Panc1 (cell line): ENCODE measurements at regions not wholly inside any gene's neighbourhood (a gene's known extent, or its start where the extent isn't known, plus 50 kb on each side); places are given as distances from the start of the nearest gene placed in this dataset.
A peak's percentile ranks its signal among the peaks of the same experiment; 100 is the strongest.

Source experiments
- ATAC-seq: fragments of 200-7000 bp; cut with Tn5 transposase; 2 replicates; pipeline ENCODE4 v1.9.1; 2020; ENCODE audit warnings: mild to moderate bottlenecking, moderate library complexity
- BruUV-seq: library from RNA; stranded (reverse); fragments of 400-500 nt; replicated peaks from 2 replicates; lab custom pipeline; 2021; lab: Mats Ljungman, UMichigan
- CTCF ChIA-PET: fragments of 300-600 bp; sonication (Branson Sonifier 250); formaldehyde crosslinking; loops from one replicate; lab custom pipeline; 2022; ENCODE audit warnings: antibody characterized with exemption; lab: Charles Lee
- POLR2A ChIA-PET: fragments of 300-600 bp; sonication (Branson Sonifier 250); formaldehyde crosslinking; loops from one replicate; lab custom pipeline; 2022; ENCODE audit warnings: antibody characterized with exemption; lab: Charles Lee
- DNase-seq: peaks from one replicate; pipeline ENCODE4 v3.0.0-alpha.2; 2010; ENCODE audit warnings: low read depth, low spot score
- H3K27ac ChIP-seq: 2 replicates; pipeline ENCODE4 v1.5.1; 2011; ENCODE audit warnings: mild to moderate bottlenecking, low read length, inconsistent platforms
- H3K27me3 ChIP-seq: fragments of 200-500 bp; sonication (Bioruptor generic); 2 replicates; pipeline ENCODE4 v1.6.0; 2014; ENCODE audit warnings: low read length, inconsistent platforms; ENCODE audit not compliant: control insufficient read depth, insufficient read depth
- H3K36me3 ChIP-seq: fragments of 200-500 bp; sonication (Bioruptor generic); 2 replicates; pipeline ENCODE4 v1.5.1; 2014; ENCODE audit warnings: inconsistent platforms, mild to moderate bottlenecking, low read length, moderate library complexity; ENCODE audit not compliant: control insufficient read depth, insufficient read depth
- H3K4me1 ChIP-seq: 2 replicates; pipeline ENCODE4 v1.5.1; 2011; ENCODE audit warnings: inconsistent platforms, mild to moderate bottlenecking, low read length, moderate library complexity; ENCODE audit not compliant: control insufficient read depth, insufficient read depth
- H3K4me3 ChIP-seq, 2 experiments: 2 replicates each; pipeline ENCODE4 v1.5.1; 2011 to 2012; ENCODE audit warnings: low read depth in 2 of 2, low read length in 2 of 2, mild to moderate bottlenecking in 2 of 2, inconsistent platforms in 1 of 2, moderate library complexity in 1 of 2
- H3K9me3 ChIP-seq: fragments of 200-500 bp; sonication (Bioruptor generic); 2 replicates; pipeline ENCODE4 v1.5.1; 2014; ENCODE audit warnings: low read depth, mild to moderate bottlenecking, inconsistent platforms, low read length, moderate library complexity; ENCODE audit not compliant: control insufficient read depth, insufficient read depth
- CTCF ChIP-seq: fragments of 450-650 bp; IDR thresholded peaks from 2 replicates; pipeline ENCODE4 v1.5.1; 2017; ENCODE audit warnings: mild to moderate bottlenecking
- POLR2AphosphoS5 ChIP-seq: IDR thresholded peaks from 2 replicates; pipeline ENCODE4 v1.6.1; 2012; ENCODE audit warnings: mild to moderate bottlenecking, low read depth, low read length, moderate library complexity
- SIN3A ChIP-seq: IDR thresholded peaks from 2 replicates; pipeline ENCODE4 v1.6.1; 2012; ENCODE audit warnings: low read depth, mild to moderate bottlenecking, low read length, moderate library complexity, borderline replicate concordance; ENCODE audit not compliant: insufficient read depth
- TCF7L2 ChIP-seq: IDR thresholded peaks from 2 replicates; pipeline ENCODE4 v1.6.1; 2011; ENCODE audit warnings: mild to moderate bottlenecking, low read depth, low read length, inconsistent platforms
- in situ Hi-C: cut with HindIII; loops from 2 replicates; pipeline ENCODE4 v1.10.0; 2016; ENCODE audit warnings: low sequenced_read_pairs, low pct_unique_long_range_greater_than_20kb
- intact Hi-C: fragments of 100-400 bp; cut with micrococcal nuclease; formaldehyde crosslinking; loops from one replicate; pipeline ENCODE4 v1.10.0; 2022; ENCODE audit not compliant: unreplicated experiment

- Histone ChIP-seq H3K9me3 (no peaks in the 10 kb centered on the region), H3K36me3 (no peaks in the 10 kb centered on the region), H3K27ac (no peak overlapping the region), H3K27me3 (no peaks in the 10 kb centered on the region), H3K4me1 (no peaks in the 10 kb centered on the region), H3K4me3 (no peak overlapping the region)
- DNase-seq: no peak
- POLR2A ChIA-PET: no interaction called here
- in situ Hi-C loops: no loop called here
- BruUV-seq: no TSS peak
- CTCF ChIA-PET: no interaction called here
- no peak for ATAC-seq
- intact Hi-C loops: no loop called here
- no peak for TF ChIP-seq TCF7L2
- no peak for TF ChIP-seq SIN3A
- TF ChIP-seq CTCF: no peak
- TF ChIP-seq POLR2AphosphoS5: no peak
These were observed 60.3 kb upstream of the PJA2 start for GRCh38 chr5:109469896-109470662.

- TF ChIP-seq TCF7L2: no peak
- TF ChIP-seq CTCF: peak; percentile 78
- Histone ChIP-seq H3K9me3 (no peaks in the 10 kb centered on the region), H3K27me3 (no peaks in the 10 kb centered on the region), H3K4me1 (no peaks in the 10 kb centered on the region), H3K27ac (no peak overlapping the region), H3K4me3 (no peak overlapping the region), H3K36me3 (no peaks in the 10 kb centered on the region)
- ATAC-seq (peak; percentile 88), DNase-seq (peak; percentile 63)
- BruUV-seq: no TSS peak
- ChIA-PET POLR2A (no interaction called here), CTCF (no interaction called here)
- in situ Hi-C loops: no loop called here
- intact Hi-C loops: no loop called here
These were observed 59.1 kb upstream of the PJA2 start for GRCh38 chr5:109468737-109469420.

- ATAC-seq: no peak
- Histone ChIP-seq H3K9me3 (no peaks in the 10 kb centered on the region), H3K36me3 (no peaks in the 10 kb centered on the region), H3K27me3 (no peaks in the 10 kb centered on the region), H3K4me3 (no peak overlapping the region), H3K4me1 (no peaks in the 10 kb centered on the region), H3K27ac (no peak overlapping the region)
- in situ Hi-C loops (no loop called here), intact Hi-C loops (no loop called here)
- TF ChIP-seq SIN3A (no peak), TCF7L2 (no peak), CTCF (no peak), POLR2AphosphoS5 (no peak)
- no peak for DNase-seq
- ChIA-PET POLR2A (no interaction called here), CTCF (no interaction called here)
- BruUV-seq: no TSS peak
These were observed 58.5 kb upstream of the PJA2 start for GRCh38 chr5:109468288-109468676.
